Vagina (tissue), 2 donors: ENCODE measurements at regions not wholly inside any gene's neighbourhood (a gene's known extent, or its start where the extent isn't known, plus 50 kb on each side); places are given as distances from the start of the nearest gene placed in this dataset.

Experiments used
- CTCF ChIP-seq, 3 experiments: fragments of 450-650 bp in 2 of 3; fragments of 200-600 bp in 1 of 3; sonication (generic) in 1 of 3; IDR thresholded peaks; one replicate each; pipeline ENCODE4 v1.5.1; 2017 to 2019; ENCODE audit warnings: antibody characterized with exemption in 3 of 3, mild to moderate bottlenecking in 2 of 3, moderate library complexity in 2 of 3
- POLR2A ChIP-seq, 2 donors: fragments of 450-650 bp; IDR thresholded peaks; one replicate each; pipeline ENCODE4 v1.6.1; 2017; ENCODE audit warnings: antibody characterized with exemption in 2 of 2, mild to moderate bottlenecking in 2 of 2, moderate library complexity in 2 of 2

DNA sequence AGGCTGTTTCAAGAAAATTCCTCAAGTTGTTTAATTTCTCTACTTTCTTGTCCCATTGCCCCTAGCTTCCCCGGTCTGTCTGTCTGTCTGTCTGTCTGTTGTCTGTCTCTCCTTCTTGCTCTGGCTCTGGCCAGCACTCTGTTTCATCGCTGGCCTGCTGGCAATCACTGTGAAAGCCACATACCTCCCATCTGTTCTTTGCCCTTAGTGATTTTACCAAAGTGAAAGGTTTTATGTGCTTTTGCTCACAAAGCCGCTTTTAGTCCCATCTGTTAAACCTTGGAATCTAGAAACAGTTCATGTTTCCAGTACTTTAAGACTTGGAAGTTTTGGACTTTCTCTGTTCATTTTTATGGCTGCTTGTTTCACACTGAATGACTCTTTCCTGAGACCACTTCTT lies 87.8 kb upstream of the EXOC2 start:
- TF ChIP-seq POLR2A (IDR thresholded peaks at IDR 0.05) (no peak), CTCF (IDR thresholded peaks at IDR 0.05) (no peak)
